Activated naive CD8-positive, alpha-beta T cell treated with anti-CD3 and anti-CD28 coated beads, Interleukin-2, amount 10 ng/mL, durations not matched to agents 7 days and 5 days (primary cell): ENCODE measurements at regions not wholly inside any gene's neighbourhood (a gene's known extent, or its start where the extent isn't known, plus 50 kb on each side); places are given as distances from the start of the nearest gene placed in this dataset.

ENCODE experiments used
- ATAC-seq: fragments of 150-1000 bp; cut with Tn5 transposase; one replicate; pipeline ENCODE4 v1.10.0; 2021; ENCODE audit warnings: low read depth, moderate library complexity
- POLR2A ChIA-PET: fragments of 350-600 bp; sonication (Branson Sonifier 250); formaldehyde crosslinking; loops from one replicate; lab custom pipeline; 2021; ENCODE audit warnings: antibody characterized with exemption; lab: Charles Lee
- DNase-seq: peaks from one replicate; pipeline ENCODE4 v3.0.0; 2021
- H3K27ac Mint-ChIP-seq: one replicate; pipeline ENCODE4 v1.8.0; 2022; ENCODE audit warnings: mild to moderate bottlenecking, mixed read lengths
- H3K27me3 Mint-ChIP-seq: one replicate; pipeline ENCODE4 v1.8.0; 2022; ENCODE audit warnings: mild to moderate bottlenecking, moderate library complexity, mixed read lengths
- H3K36me3 Mint-ChIP-seq: one replicate; pipeline ENCODE4 v1.8.0; 2021; ENCODE audit warnings: mild to moderate bottlenecking, mixed read lengths
- H3K4me1 Mint-ChIP-seq: one replicate; pipeline ENCODE4 v1.8.0; 2021; ENCODE audit warnings: mixed read lengths
- H3K4me3 Mint-ChIP-seq: one replicate; pipeline ENCODE4 v1.8.0; 2022; ENCODE audit warnings: mild to moderate bottlenecking, moderate library complexity, mixed read lengths
- H3K9me3 Mint-ChIP-seq: one replicate; pipeline ENCODE4 v1.8.0; 2021; ENCODE audit warnings: mixed read lengths

DNA sequence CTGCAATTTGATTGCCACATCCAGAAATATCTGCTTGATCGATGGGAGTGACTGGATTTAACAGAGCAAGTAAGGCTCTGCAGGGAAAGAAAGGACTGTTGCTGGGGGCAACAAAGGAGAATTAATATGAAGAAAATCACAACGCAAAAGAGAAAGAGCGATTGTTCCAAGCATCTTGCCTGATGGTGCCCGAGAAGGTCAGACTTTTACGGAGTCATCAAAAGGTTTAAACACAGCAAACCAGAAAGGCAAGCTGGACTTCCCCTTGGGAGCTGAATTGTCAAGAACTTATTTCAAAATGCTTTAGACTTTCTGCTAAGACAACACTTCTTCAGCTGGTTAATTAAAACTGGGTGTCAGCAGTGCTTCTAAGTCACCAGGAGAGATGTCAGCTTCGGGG, 791.5 kb downstream of the MED13L start:
- Mint-ChIP-seq H3K36me3 (no peaks in the 10 kb centered on the region), H3K4me1 (no peaks in the 10 kb centered on the region), H3K27me3 (no peaks in the 10 kb centered on the region), H3K9me3 (peaks cover 1% of the 10 kb centered on the region), H3K27ac (no peak overlapping the region), H3K4me3 (no peak overlapping the region)
- ATAC-seq (no peak), DNase-seq (no peak)
- POLR2A ChIA-PET: no interaction called here

DNA sequence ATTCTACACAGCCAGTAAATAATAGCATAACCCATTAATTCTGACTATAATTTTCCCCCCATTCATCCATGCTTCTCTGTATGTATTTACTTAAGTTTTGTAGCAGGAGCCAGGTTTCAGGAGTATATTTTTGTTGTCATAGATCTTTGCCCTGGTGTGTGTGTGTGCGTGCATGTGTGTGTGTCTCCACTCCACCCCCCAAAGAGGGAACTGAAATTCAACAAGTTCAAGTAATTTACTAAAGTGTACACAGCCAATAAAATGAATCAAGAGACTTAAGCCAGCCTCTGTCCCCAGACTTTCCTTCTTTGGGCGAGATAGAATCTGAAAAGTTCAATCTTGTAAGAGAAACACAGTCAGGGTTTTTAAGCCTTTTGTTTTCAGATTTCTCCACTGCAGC, 792.0 kb downstream of the MED13L start:
- Mint-ChIP-seq H3K4me3 (no peak overlapping the region), H3K9me3 (peaks cover 4% of the 10 kb centered on the region), H3K27ac (no peak overlapping the region), H3K4me1 (no peaks in the 10 kb centered on the region), H3K27me3 (no peaks in the 10 kb centered on the region), H3K36me3 (no peaks in the 10 kb centered on the region)
- DNase-seq (no peak), ATAC-seq (no peak)
- POLR2A ChIA-PET: no interaction called here

DNA sequence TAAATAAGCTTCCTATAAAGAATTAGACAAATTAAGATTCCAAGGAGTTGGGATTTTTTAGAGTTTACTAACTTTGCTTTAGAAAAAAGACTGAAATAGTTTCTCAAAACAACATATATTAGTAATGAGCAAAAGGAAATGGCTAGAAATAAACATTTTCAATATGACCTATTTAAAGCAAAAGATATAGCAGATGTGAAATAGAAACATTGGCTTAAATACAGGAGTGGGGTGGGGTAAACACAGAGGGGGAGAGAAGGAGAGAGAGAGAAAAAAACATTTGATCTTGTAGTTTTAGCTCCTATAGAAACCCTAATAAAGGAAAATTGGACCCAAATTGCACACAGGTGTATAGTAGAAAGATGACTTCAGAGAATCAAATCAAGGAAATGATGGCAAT, 794.5 kb downstream of the MED13L start:
- POLR2A ChIA-PET: no interaction called here
- H3K27ac Mint-ChIP-seq: no peak overlapping the region
- DNase-seq (no peak), ATAC-seq (no peak)
- H3K4me3 Mint-ChIP-seq: no peak overlapping the region
- H3K27me3 Mint-ChIP-seq: no peaks in the 10 kb centered on the region
- H3K36me3 Mint-ChIP-seq: no peaks in the 10 kb centered on the region
- peaks cover 3% of the 10 kb centered on the region for H3K9me3 Mint-ChIP-seq
- H3K4me1 Mint-ChIP-seq: no peaks in the 10 kb centered on the region

DNA sequence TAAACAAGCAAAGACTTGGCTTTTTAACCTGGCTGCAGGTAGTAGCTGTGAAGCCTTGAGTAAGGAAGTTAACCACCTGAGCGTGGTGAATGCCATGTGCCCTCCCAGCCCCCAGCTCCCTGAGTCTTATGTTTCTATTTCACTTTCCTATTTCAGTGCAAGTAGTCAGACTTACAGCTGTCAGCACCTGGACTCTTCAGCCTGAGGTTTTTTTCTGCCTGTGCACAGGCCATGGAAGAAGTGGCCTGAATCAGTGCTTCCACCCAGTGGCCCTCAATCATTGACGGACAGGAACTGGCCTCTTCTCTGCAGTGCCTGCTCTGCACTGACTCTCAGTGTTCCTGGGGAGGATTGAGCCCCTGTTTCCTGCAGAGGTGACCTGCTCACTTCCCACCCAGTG, 796.4 kb downstream of the MED13L start:
- no peaks in the 10 kb centered on the region for H3K4me1 Mint-ChIP-seq
- ATAC-seq (no peak), DNase-seq (no peak)
- H3K27me3 Mint-ChIP-seq: no peaks in the 10 kb centered on the region
- no peaks in the 10 kb centered on the region for H3K36me3 Mint-ChIP-seq
- H3K9me3 Mint-ChIP-seq: peaks cover 3% of the 10 kb centered on the region
- H3K27ac Mint-ChIP-seq: no peak overlapping the region
- no peak overlapping the region for H3K4me3 Mint-ChIP-seq
- POLR2A ChIA-PET: no interaction called here

DNA sequence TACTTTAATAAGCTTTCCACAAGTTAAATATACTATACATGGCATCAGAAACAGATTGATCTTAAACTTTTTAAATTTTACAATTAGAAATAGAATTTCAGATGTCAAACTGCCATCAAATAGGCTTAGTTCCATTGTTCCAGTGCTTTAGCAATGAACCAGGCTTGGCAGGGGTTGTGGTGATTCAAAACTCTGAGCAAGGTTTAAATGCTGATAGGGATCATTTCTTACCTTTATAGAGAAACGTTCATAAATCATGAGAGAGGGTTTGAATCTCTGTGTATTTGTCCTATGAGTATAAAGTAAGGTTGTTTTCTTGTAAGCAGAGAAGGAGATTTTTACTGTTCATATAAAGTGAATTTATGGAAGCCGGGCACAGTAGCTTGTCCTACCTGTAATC, 794.5 kb upstream of the TBX3 start:
- Mint-ChIP-seq H3K9me3 (peaks cover 3% of the 10 kb centered on the region), H3K4me1 (no peaks in the 10 kb centered on the region), H3K27me3 (no peaks in the 10 kb centered on the region), H3K27ac (no peak overlapping the region), H3K36me3 (no peaks in the 10 kb centered on the region), H3K4me3 (no peak overlapping the region)
- ATAC-seq: no peak
- no peak for DNase-seq
- POLR2A ChIA-PET: no interaction called here

DNA sequence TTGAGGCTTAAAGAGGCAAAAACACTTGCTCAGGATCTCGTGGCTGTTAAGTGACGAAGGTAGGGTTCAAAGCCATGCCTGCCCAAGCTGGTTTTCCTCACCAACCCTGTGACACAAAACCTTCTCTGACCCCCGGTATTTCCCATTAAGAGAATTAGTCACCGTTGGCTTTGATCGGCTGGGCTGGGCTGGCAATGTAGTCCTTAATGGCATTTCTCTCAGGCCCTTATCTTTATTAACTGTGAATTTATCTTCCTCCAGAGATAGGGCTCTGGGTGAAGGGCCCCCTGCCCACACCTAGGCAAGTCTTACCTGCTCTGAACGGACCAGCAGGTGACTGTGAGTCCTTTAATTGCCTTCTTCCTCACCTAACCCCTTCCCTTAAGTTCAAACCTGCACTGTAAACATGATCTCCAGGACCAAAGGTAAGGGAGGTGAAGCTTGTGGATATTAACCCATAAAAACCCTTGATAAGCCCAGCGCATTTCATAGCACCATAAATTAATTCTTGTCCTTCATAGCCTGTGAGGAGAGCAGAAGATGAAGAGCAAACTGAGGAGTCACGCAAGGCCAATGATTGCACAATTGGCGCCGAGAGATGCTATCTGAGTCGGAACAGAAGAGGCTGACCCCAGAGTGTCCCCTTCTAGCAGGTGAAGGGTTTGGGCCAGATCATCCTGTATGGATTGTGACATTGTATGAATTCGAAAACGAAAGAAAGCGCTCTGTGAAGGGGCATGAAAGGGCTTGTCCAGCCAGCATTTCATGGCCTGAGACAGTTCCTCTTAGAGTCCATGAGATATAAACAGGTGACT, 790.8 kb upstream of the TBX3 start:
- Mint-ChIP-seq H3K4me1 (no peaks in the 10 kb centered on the region), H3K9me3 (peaks cover 1% of the 10 kb centered on the region)

DNA sequence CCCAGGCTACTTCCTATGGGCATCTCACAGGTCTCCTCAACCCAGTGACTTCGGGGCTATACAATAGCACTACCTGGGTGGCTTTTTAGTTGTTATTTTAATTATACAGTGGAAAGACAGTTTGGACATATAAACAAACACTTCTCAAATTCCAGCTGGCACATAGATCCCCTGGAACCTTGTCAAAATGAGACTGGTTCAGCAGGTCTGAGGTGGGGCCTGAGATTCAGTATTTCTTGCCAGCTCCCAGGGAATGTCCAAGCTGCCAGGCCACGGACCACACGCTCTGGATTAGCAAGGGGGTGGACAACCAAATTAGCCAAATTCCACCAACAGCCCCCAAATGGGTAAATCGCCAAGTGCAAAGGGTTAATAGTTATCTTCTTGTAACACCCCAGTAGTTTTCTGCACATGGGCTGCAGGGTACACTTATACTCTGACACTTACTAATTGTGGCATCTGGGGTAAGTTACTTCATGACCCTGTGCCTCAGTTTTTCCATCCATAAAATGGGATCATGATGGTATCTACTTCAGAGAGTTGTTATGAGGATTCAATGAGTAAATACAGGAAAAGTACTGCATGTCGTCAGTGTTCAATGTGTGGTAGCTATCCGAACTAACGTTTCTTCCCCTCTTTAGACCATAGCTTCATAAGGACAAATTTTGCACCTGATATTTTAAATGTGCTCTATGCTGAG, 789.4 kb upstream of the TBX3 start:
- no peaks in the 10 kb centered on the region for H3K36me3 Mint-ChIP-seq
- peaks cover 1% of the 10 kb centered on the region for H3K9me3 Mint-ChIP-seq
- DNase-seq (no peak), ATAC-seq (no peak)
- POLR2A ChIA-PET: no interaction called here
- no peak overlapping the region for H3K4me3 Mint-ChIP-seq
- no peaks in the 10 kb centered on the region for H3K27me3 Mint-ChIP-seq
- H3K27ac Mint-ChIP-seq: no peak overlapping the region
- H3K4me1 Mint-ChIP-seq: no peaks in the 10 kb centered on the region

More for the DNA sequence above, 790.8 kb upstream of the TBX3 start:
- POLR2A ChIA-PET: no interaction called here
- Mint-ChIP-seq H3K4me3 (no peak overlapping the region), H3K36me3 (no peaks in the 10 kb centered on the region), H3K27me3 (no peaks in the 10 kb centered on the region), H3K27ac (no peak overlapping the region)
- ATAC-seq (no peak), DNase-seq (no peak)

DNA sequence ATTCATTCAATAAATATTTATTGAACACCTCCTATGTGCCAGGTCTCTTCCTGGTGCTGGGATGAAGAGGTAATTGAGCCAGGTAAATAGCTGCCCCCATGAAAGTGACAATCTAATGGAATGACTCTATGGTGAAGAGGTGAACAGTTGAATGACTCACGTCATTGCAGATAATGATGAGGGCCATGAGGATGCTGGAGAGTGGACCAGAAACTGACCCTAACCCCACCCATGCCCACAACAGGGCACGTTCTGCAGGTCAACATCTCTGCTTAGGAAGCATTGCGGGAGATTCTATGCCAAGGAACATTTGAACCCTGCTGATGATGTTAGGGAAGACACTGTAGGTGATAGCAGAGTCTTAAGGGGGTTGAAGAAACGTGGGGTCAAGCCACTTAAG, 788.9 kb upstream of the TBX3 start:
- POLR2A ChIA-PET: no interaction called here
- H3K4me3 Mint-ChIP-seq: no peak overlapping the region
- H3K27me3 Mint-ChIP-seq: no peaks in the 10 kb centered on the region
- H3K36me3 Mint-ChIP-seq: no peaks in the 10 kb centered on the region
- DNase-seq (no peak), ATAC-seq (no peak)
- no peaks in the 10 kb centered on the region for H3K4me1 Mint-ChIP-seq
- H3K27ac Mint-ChIP-seq: no peak overlapping the region
- peaks cover 1% of the 10 kb centered on the region for H3K9me3 Mint-ChIP-seq

DNA sequence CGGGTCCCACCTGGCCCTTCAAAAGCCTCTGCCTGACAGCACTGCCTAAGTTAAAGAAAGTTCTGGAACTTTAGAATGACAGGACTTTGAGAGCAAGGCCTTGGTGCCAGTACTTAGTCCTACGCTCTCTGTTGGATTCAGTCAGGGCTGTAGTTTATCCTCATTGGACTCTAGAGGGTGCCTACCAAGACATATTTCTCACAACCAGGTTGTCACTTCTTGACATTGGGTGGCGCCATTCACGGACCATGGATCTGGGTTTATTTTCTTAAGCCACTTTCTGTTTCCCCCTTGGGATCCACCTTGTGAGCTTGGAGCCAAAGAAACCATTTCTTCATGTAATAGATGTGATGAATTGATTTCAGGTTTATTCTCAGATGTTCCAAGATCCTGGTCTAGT, 787.0 kb upstream of the TBX3 start:
- peaks cover 1% of the 10 kb centered on the region for H3K9me3 Mint-ChIP-seq
- ATAC-seq (no peak), DNase-seq (no peak)
- H3K36me3 Mint-ChIP-seq: no peaks in the 10 kb centered on the region
- H3K27ac Mint-ChIP-seq: no peak overlapping the region
- H3K4me3 Mint-ChIP-seq: no peak overlapping the region
- H3K27me3 Mint-ChIP-seq: no peaks in the 10 kb centered on the region
- POLR2A ChIA-PET: no interaction called here
- H3K4me1 Mint-ChIP-seq: no peaks in the 10 kb centered on the region

DNA sequence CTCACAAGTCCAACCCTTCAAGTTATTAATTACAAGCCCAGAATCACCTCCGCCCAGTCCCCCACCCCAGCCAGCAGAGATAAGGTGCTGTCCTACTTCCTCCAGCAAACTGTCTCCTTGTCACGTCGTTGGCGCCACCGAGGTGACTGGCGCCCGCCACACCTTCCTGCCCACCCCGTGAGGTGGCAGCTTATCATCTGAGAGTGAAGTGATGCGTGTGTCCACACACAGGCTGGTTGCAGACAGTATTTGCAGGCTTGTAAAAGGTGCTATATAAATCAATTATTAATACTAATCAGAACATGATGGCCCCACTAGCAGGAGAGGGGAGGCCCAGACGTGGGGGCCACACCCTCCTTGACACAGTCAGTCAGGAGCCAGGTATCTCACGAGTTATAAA, 786.6 kb upstream of the TBX3 start:
- POLR2A ChIA-PET: no interaction called here
- Mint-ChIP-seq H3K36me3 (no peaks in the 10 kb centered on the region), H3K27me3 (no peaks in the 10 kb centered on the region), H3K9me3 (peaks cover 1% of the 10 kb centered on the region), H3K4me1 (no peaks in the 10 kb centered on the region), H3K4me3 (no peak overlapping the region), H3K27ac (no peak overlapping the region)
- DNase-seq: no peak
- ATAC-seq: no peak

DNA sequence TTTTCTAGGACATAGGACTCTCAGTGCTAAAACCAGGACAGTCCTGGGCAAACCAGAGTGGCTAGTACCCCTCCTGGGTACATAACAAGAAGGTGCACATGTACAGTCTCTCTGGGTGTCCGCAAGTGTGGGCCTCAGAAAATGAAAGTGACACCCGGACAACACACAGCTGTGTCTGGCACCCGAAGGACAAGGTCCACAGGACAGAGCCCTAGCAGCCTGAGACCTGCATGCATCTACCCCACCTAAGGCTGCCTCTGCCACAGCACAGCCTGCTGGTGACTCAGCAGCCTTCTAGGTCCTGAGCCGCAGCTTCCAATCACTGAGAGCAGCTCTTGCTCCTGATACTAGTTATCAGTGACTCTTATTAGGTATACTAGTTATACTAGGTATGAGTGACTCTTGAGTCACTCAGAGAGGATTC, 784.1 kb upstream of the TBX3 start:
- DNase-seq: no peak
- H3K27me3 Mint-ChIP-seq: no peaks in the 10 kb centered on the region
- H3K27ac Mint-ChIP-seq: no peak overlapping the region
- no peaks in the 10 kb centered on the region for H3K4me1 Mint-ChIP-seq
- H3K36me3 Mint-ChIP-seq: no peaks in the 10 kb centered on the region
- POLR2A ChIA-PET: no interaction called here
- ATAC-seq: no peak
- H3K9me3 Mint-ChIP-seq: peaks cover 1% of the 10 kb centered on the region
- H3K4me3 Mint-ChIP-seq: no peak overlapping the region

DNA sequence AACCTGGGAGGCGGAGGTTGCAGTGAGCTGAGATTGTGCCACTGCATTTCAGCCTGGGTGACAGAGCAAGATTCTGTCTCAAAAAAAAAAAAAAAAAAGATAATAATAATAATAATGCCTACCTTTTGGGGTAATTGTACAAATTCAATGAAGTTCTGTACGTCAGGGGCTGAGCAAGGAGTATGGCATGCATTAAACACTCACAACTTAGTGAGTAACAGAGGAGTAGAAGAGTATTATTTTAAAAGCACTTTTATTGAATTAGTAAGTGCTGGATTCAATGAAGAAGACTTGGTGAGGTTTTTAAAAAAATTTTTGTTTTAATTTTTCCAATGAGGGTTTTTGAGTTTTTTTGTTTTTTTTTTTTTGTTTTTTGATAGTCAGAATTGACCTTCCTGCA, 783.6 kb upstream of the TBX3 start:
- peaks cover 1% of the 10 kb centered on the region for H3K9me3 Mint-ChIP-seq
- no peaks in the 10 kb centered on the region for H3K4me1 Mint-ChIP-seq
- DNase-seq (no peak), ATAC-seq (no peak)
- no peaks in the 10 kb centered on the region for H3K27me3 Mint-ChIP-seq
- no peak overlapping the region for H3K27ac Mint-ChIP-seq
- no peak overlapping the region for H3K4me3 Mint-ChIP-seq
- no peaks in the 10 kb centered on the region for H3K36me3 Mint-ChIP-seq
- POLR2A ChIA-PET: no interaction called here

DNA sequence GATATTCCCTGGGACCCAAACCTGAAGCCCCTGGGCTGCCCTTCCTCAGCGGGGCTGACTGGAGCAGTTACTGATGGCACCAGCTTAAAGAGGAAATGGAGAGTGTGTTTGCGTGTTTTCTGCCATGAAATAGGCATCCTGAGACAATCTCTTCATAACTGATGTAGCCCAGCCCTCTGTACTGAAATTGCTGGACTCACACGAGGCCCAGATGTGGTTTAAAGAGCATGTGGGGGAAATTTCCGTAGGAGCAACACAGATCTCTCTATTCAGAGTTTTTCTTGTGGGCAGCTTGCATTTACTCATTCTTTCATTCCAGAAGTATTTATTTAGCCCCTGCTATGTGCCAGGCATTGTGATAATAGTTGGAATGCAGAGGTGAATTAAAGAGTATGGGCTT, 782.1 kb upstream of the TBX3 start:
- Mint-ChIP-seq H3K27ac (no peak overlapping the region), H3K9me3 (peaks cover 3% of the 10 kb centered on the region), H3K36me3 (no peaks in the 10 kb centered on the region), H3K27me3 (no peaks in the 10 kb centered on the region), H3K4me3 (no peak overlapping the region), H3K4me1 (no peaks in the 10 kb centered on the region)
- ATAC-seq: no peak
- DNase-seq: no peak
- POLR2A ChIA-PET: no interaction called here

DNA sequence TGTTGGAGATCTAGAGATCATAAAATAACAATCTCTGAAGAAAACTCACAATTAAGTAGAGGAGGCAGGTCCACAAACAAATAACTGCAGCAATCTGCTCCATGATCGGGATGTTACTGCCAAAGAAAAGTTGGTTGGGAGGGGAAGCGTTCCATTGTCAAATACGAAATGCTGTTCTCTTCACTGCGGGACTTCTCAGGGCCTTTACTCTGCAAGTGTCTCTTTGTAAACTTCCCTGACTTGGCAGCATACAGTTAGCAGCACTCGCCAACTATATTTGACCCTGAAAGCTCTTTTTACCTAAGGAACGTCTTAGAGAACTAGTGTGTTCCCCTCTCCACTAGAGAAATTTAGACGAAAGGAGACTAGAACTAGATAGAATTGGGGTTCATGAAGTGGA, 780.7 kb upstream of the TBX3 start:
- Mint-ChIP-seq H3K4me1 (no peaks in the 10 kb centered on the region), H3K27me3 (no peaks in the 10 kb centered on the region), H3K36me3 (no peaks in the 10 kb centered on the region), H3K27ac (no peak overlapping the region), H3K9me3 (peaks cover 2% of the 10 kb centered on the region), H3K4me3 (no peak overlapping the region)
- ATAC-seq (no peak), DNase-seq (no peak)
- POLR2A ChIA-PET: no interaction called here
